ENCODE measurements at regions not wholly inside any gene's neighbourhood (a gene's known extent, or its start where the extent isn't known, plus 50 kb on each side); places are given as distances from the start of the nearest gene placed in this dataset.

- DNase-seq, result no peak
Observed at GRCh38 chr4:176013476-176014247, 52.0 kb upstream of the WDR17 start.

- DNase-seq, result no peak
Observed at GRCh38 chr4:176014583-176015108, 51.0 kb upstream of the WDR17 start.
